IMR-90 (cell line): ENCODE measurements at regions not wholly inside any gene's neighbourhood (a gene's known extent, or its start where the extent isn't known, plus 50 kb on each side); places are given as distances from the start of the nearest gene placed in this dataset.

ENCODE experiments used
- ATAC-seq: fragments of 200-7000 bp; cut with Tn5 transposase; 2 replicates; pipeline ENCODE4 v1.9.1; 2020; ENCODE audit warnings: low read depth, mild to moderate bottlenecking, moderate library complexity
- BruUV-seq: library from RNA; stranded (reverse); fragments of 400-500 nt; replicated peaks from 2 replicates; lab custom pipeline; 2021; lab: Mats Ljungman, UMichigan
- CTCF ChIA-PET: fragments of 300-600 bp; formaldehyde crosslinking; extraction: SDS; loops from one replicate; lab custom pipeline; 2021; ENCODE audit warnings: antibody characterized with exemption; lab: Yijun Ruan, JAX
- POLR2A ChIA-PET: fragments of 300-600 bp; sonication (Branson Sonifier 250); formaldehyde crosslinking; loops from one replicate; lab custom pipeline; 2022; ENCODE audit warnings: antibody characterized with exemption; ENCODE audit not compliant: unreplicated experiment; lab: Charles Lee
- DNase-seq: peaks from one replicate; pipeline ENCODE4 v3.0.0; 2013
- H2AFZ ChIP-seq: replicated peaks from 2 replicates; pipeline ENCODE3; 2013; ENCODE audit warnings: low read length, mild to moderate bottlenecking; ENCODE audit not compliant: poor library complexity
- H2AK5ac ChIP-seq: 2 replicates; pipeline ENCODE4 v1.6.1; 2013; ENCODE audit warnings: low read depth, low read length, inconsistent platforms
- H2AK9ac ChIP-seq: replicated peaks from 2 replicates; pipeline ENCODE3; 2013; ENCODE audit warnings: mild to moderate bottlenecking, low read depth, low read length, moderate library complexity; ENCODE audit not compliant: poor library complexity
- H2BK120ac ChIP-seq: 2 replicates; pipeline ENCODE4 v1.6.1; 2013; ENCODE audit warnings: low read depth, low read length, inconsistent platforms
- H2BK15ac ChIP-seq: 3 replicates; pipeline ENCODE4 v1.6.1; 2013; ENCODE audit warnings: low read depth, low read length, inconsistent platforms
- H2BK20ac ChIP-seq: 2 replicates; pipeline ENCODE4 v1.6.1; 2013; ENCODE audit warnings: low read depth, mild to moderate bottlenecking, inconsistent platforms, low read length, moderate library complexity
- H2BK5ac ChIP-seq: 2 replicates; pipeline ENCODE4 v1.6.1; 2013; ENCODE audit warnings: mild to moderate bottlenecking, low read depth, low read length, inconsistent platforms; ENCODE audit not compliant: poor library complexity, severe bottlenecking
- H3K14ac ChIP-seq: replicated peaks from 2 replicates; pipeline ENCODE4 v1.6.1; 2013; ENCODE audit warnings: low read depth, low read length, inconsistent platforms
- H3K18ac ChIP-seq: 2 replicates; pipeline ENCODE4 v1.6.1; 2013; ENCODE audit warnings: low read depth, low read length, control low read depth
- H3K23ac ChIP-seq: 2 replicates; pipeline ENCODE4 v1.6.1; 2013; ENCODE audit warnings: low read depth, low read length, inconsistent platforms
- H3K27ac ChIP-seq: 2 replicates; pipeline ENCODE4 v1.5.1; 2013; ENCODE audit warnings: mild to moderate bottlenecking, control low read depth, low read length; ENCODE audit not compliant: insufficient read depth
- H3K27me3 ChIP-seq: 2 replicates; pipeline ENCODE4 v1.6.1; 2013; ENCODE audit warnings: low read length; ENCODE audit not compliant: control insufficient read depth, insufficient read depth
- H3K36me3 ChIP-seq: 2 replicates; pipeline ENCODE4 v1.6.1; 2013; ENCODE audit warnings: low read length, mixed read lengths; ENCODE audit not compliant: control insufficient read depth, insufficient read depth
- H3K4ac ChIP-seq: 2 replicates; pipeline ENCODE4 v1.6.1; 2013; ENCODE audit warnings: low read depth, low read length, inconsistent platforms
- H3K4me1 ChIP-seq: 2 replicates; pipeline ENCODE4 v1.6.1; 2013; ENCODE audit warnings: low read length, mixed read lengths; ENCODE audit not compliant: control insufficient read depth, insufficient read depth
- H3K4me2 ChIP-seq: 2 replicates; pipeline ENCODE4 v1.6.1; 2013; ENCODE audit warnings: low read depth, mild to moderate bottlenecking, control low read depth, low read length, moderate library complexity
- H3K4me3 ChIP-seq: 2 replicates; pipeline ENCODE4 v1.5.1; 2013; ENCODE audit warnings: low read depth, mild to moderate bottlenecking, control low read depth, low read length, moderate library complexity; ENCODE audit not compliant: insufficient read depth
- H3K56ac ChIP-seq: 2 replicates; pipeline ENCODE4 v1.6.1; 2013; ENCODE audit warnings: low read length, inconsistent platforms; ENCODE audit not compliant: insufficient read depth; ENCODE audit errors: extremely low read depth
- H3K79me1 ChIP-seq, 2 experiments: 2 replicates each; pipeline ENCODE4 v1.6.1; 2013; ENCODE audit warnings: low read length in 2 of 2, inconsistent platforms in 1 of 2, low read depth in 1 of 2
- H3K9ac ChIP-seq: 2 replicates; pipeline ENCODE4 v1.6.1; 2013; ENCODE audit warnings: low read depth, low read length, control low read depth
- H3K9me1 ChIP-seq: 2 replicates; pipeline ENCODE4 v1.6.1; 2013; ENCODE audit warnings: low read length, inconsistent platforms; ENCODE audit not compliant: insufficient read depth
- H3K9me3 ChIP-seq: 2 replicates; pipeline ENCODE4 v1.6.1; 2013; ENCODE audit warnings: low read length; ENCODE audit not compliant: control insufficient read depth, insufficient read depth
- H4K20me1 ChIP-seq: 2 replicates; pipeline ENCODE4 v1.6.1; 2013; ENCODE audit warnings: low read length, inconsistent platforms; ENCODE audit not compliant: insufficient read depth
- H4K5ac ChIP-seq: 2 replicates; pipeline ENCODE4 v1.6.1; 2013; ENCODE audit warnings: mild to moderate bottlenecking, low read depth, low read length, control low read depth
- H4K8ac ChIP-seq, 2 experiments: 2 replicates each; pipeline ENCODE4 v1.6.1; 2013; ENCODE audit warnings: low read depth in 2 of 2, low read length in 2 of 2, control low read depth in 1 of 2, inconsistent platforms in 1 of 2
- H4K91ac ChIP-seq: 2 replicates; pipeline ENCODE4 v1.6.1; 2013; ENCODE audit warnings: low read depth, low read length, inconsistent platforms; ENCODE audit not compliant: insufficient read depth
- BHLHE40 ChIP-seq: fragments of 150-350 bp; IDR thresholded peaks from 2 replicates; pipeline ENCODE4 v1.6.1; 2016; ENCODE audit warnings: mild to moderate bottlenecking, low read depth, low read length
- CEBPB ChIP-seq: IDR thresholded peaks from 2 replicates; pipeline ENCODE4 v1.6.1; 2012; ENCODE audit warnings: low read depth, low read length, improper control_type of control experiment
- CTCF ChIP-seq: conservative IDR thresholded peaks from 2 replicates; pipeline ENCODE4 v1.5.1; 2012; ENCODE audit warnings: mild to moderate bottlenecking, low read depth, low read length, improper control_type of control experiment
- MAFK ChIP-seq: IDR thresholded peaks from 2 replicates; pipeline ENCODE4 v1.6.1; 2012; ENCODE audit warnings: low read depth, low read length, improper control_type of control experiment
- MAZ ChIP-seq: IDR thresholded peaks from 2 replicates; pipeline ENCODE4 v1.6.1; 2012; ENCODE audit warnings: low read depth, mild to moderate bottlenecking, low read length, improper control_type of control experiment, moderate library complexity, borderline replicate concordance
- RAD21 ChIP-seq: IDR thresholded peaks from 2 replicates; pipeline ENCODE4 v1.6.1; 2012; ENCODE audit warnings: low read length, improper control_type of control experiment
- RCOR1 ChIP-seq: IDR thresholded peaks from 2 replicates; pipeline ENCODE4 v1.6.1; 2012; ENCODE audit warnings: mild to moderate bottlenecking, low read length, improper control_type of control experiment; ENCODE audit not compliant: insufficient replicate concordance
- RFX5 ChIP-seq: IDR thresholded peaks from 2 replicates; pipeline ENCODE4 v1.8.0; 2012; ENCODE audit warnings: low read depth, mild to moderate bottlenecking, low read length, moderate library complexity
- SMC3 ChIP-seq: fragments of 150-350 bp; IDR thresholded peaks from 2 replicates; pipeline ENCODE4 v1.6.1; 2016; ENCODE audit warnings: low read depth, mild to moderate bottlenecking, antibody characterized with exemption, low read length, moderate library complexity
- USF2 ChIP-seq: fragments of 150-350 bp; IDR thresholded peaks from 2 replicates; pipeline ENCODE4 v1.6.1; 2017; ENCODE audit warnings: mild to moderate bottlenecking, antibody characterized with exemption, low read length, low read depth
- WGBS, 2 experiments: methylation state at CpG; one replicate each; pipeline versions ENCODE4 v1.1.5 to v1.1.7; 2013; ENCODE audit warnings: missing lambda C conversion rate in 2 of 2; ENCODE audit not compliant: insufficient read length in 1 of 2; ENCODE audit errors: extremely low coverage in 2 of 2; 5-methylcytosine and 5-hydroxymethylcytosine counted together
- dilution Hi-C: fragments of 300-500 bp; cut with HindIII; formaldehyde crosslinking; loops from one replicate; pipeline ENCODE4 v1.14.3; 2018; ENCODE audit warnings: low sequenced_read_pairs; ENCODE audit not compliant: unreplicated experiment
- in situ Hi-C: fragments of 300-500 bp; cut with MboI; formaldehyde crosslinking; loops from 3 replicates; pipeline ENCODE4 v1.14.3; 2019; ENCODE audit warnings: low sequenced_read_pairs, inconsistent platforms, mixed read lengths
- intact Hi-C: fragments of 100-400 bp; cut with micrococcal nuclease; formaldehyde crosslinking; loops from 2 replicates; pipeline ENCODE4 v1.10.0; 2022

GRCh38 chr6:115602466-115602865 lies 458.2 kb downstream of the FRK start:
- Histone ChIP-seq H3K18ac (no peak overlapping the region), H3K27ac (no peak overlapping the region), H4K5ac (no peak overlapping the region), H3K4ac (no peak overlapping the region), H3K4me2 (no peak overlapping the region), H3K9me3 (no peaks in the 10 kb centered on the region), H2BK20ac (no peak overlapping the region), H3K4me3 (no peak overlapping the region), H3K9me1 (no peaks in the 10 kb centered on the region), H4K91ac (no peak overlapping the region), H4K8ac (no peak overlapping the region), H2AK9ac (no peak overlapping the region), H3K23ac (no peak overlapping the region), H3K79me1 (no peaks in the 10 kb centered on the region), H2BK15ac (no peak overlapping the region), H2AK5ac (no peak overlapping the region), H3K4me1 (no peaks in the 10 kb centered on the region), H3K14ac (no peak overlapping the region), H2BK120ac (no peak overlapping the region), H2AFZ (no peak overlapping the region), H3K56ac (no peak overlapping the region), H4K20me1 (no peaks in the 10 kb centered on the region), H2BK5ac (no peak overlapping the region), H3K9ac (no peak overlapping the region), H3K27me3 (no peaks in the 10 kb centered on the region), H3K36me3 (no peaks in the 10 kb centered on the region)
- WGBS, 2 experiments = no CpG with 5 or more reads among the region's 3 CpGs
- POLR2A ChIA-PET = interaction anchor here (0.6 kb wide), 1 partner anchor 106 kb away, joined by 3 read pairs; no protein-coding TSS in a partner anchor
- DNase-seq (no peak), ATAC-seq (no peak)
- BruUV-seq = no TSS peak
- CTCF ChIA-PET = no interaction called here
- TF ChIP-seq CTCF (no peak), RFX5 (no peak), MAZ (no peak), USF2 (no peak), MAFK (no peak), BHLHE40 (no peak), CEBPB (no peak), RCOR1 (no peak), RAD21 (no peak), SMC3 (no peak)
- intact Hi-C loops (no loop called here), dilution Hi-C loops (no loop called here), in situ Hi-C loops (no loop called here)
